ENCODE measurements at regions not wholly inside any gene's neighbourhood (a gene's known extent, or its start where the extent isn't known, plus 50 kb on each side); places are given as distances from the start of the nearest gene placed in this dataset.

DNA sequence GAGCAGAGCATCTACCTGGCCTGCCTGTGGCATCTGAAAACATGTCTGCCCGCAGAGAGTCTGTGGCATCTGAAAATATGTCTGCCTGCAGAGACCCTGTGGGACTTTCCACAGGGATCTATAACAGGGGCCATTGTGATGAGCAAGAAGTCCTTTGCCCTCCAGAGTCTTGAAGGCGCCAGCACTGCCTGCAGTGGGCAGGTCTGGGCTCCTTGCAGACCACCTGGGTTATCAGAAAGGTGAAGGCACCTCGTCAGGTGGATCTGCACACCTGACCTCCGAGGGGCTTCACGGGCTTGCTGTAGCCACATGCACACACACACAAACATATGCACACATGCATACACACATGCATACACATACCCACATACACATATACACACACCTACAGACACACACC lies 189.5 kb upstream of the HDAC4 start:
- Histone ChIP-seq H3K27me3 (peaks cover 0 to 17% (median 2%) of the 10 kb centered on the region in 9 donors), H3K9me3 (no peaks in the 10 kb centered on the region), H3K27ac (no peak overlapping the region), H3K36me3 (no peaks in the 10 kb centered on the region), H3K4me1 (no peaks in the 10 kb centered on the region), H3K4me3 (no peak overlapping the region)
- intact Hi-C loops (cut with DNase I): no loop called here
- no peak for TF ChIP-seq POLR2A (IDR thresholded peaks at IDR 0.05)
- TF ChIP-seq, protein P1, sequence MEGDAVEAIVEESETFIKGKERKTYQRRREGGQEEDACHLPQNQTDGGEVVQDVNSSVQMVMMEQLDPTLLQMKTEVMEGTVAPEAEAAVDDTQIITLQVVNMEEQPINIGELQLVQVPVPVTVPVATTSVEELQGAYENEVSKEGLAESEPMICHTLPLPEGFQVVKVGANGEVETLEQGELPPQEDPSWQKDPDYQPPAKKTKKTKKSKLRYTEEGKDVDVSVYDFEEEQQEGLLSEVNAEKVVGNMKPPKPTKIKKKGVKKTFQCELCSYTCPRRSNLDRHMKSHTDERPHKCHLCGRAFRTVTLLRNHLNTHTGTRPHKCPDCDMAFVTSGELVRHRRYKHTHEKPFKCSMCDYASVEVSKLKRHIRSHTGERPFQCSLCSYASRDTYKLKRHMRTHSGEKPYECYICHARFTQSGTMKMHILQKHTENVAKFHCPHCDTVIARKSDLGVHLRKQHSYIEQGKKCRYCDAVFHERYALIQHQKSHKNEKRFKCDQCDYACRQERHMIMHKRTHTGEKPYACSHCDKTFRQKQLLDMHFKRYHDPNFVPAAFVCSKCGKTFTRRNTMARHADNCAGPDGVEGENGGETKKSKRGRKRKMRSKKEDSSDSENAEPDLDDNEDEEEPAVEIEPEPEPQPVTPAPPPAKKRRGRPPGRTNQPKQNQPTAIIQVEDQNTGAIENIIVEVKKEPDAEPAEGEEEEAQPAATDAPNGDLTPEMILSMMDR (IDR thresholded peaks at IDR 0.05): no peak
- WGBS, 4 donors: 81 to 96% (median 90%) methylated on average over 3 to 5 of the region's 5 CpGs
- DNase-seq (peak in 1 of 5 donors; percentile 8), ATAC-seq (no peak)

DNA sequence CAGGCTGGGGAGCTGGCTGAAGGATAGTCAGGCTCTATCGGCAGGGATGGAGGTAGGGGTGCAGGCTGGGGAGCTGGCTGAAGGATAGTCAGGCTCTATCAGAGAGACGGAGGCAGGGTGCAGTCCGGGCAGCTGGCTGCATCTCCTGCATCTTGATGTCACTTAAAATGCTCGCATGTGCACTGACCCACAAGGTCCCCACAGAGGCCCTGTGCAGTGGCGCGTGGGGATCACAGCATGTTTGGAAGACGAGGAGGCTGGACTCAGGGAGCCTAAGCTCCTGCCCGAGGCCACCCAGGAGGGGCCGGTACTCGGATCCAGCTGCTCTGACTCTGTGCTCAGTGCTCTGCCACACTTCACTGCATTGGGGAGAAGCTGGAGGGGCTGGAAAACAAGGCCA lies 189.0 kb upstream of the HDAC4 start:
- Histone ChIP-seq H3K4me1 (no peaks in the 10 kb centered on the region), H3K4me3 (no peak overlapping the region), H3K27ac (no peak overlapping the region), H3K9me3 (no peaks in the 10 kb centered on the region), H3K27me3 (peaks cover 0 to 22% (median 6%) of the 10 kb centered on the region in 9 donors), H3K36me3 (no peaks in the 10 kb centered on the region)
- peak in 1 of 5 donors; percentile 49 for DNase-seq
- TF ChIP-seq POLR2A (IDR thresholded peaks at IDR 0.05): no peak
- TF ChIP-seq, protein P1 (IDR thresholded peaks at IDR 0.05): no peak
- 73 to 88% (median 79%) methylated on average over 1 to 10 of the region's 10 CpGs for WGBS, 4 donors
- intact Hi-C loops (cut with DNase I): no loop called here
- no peak for ATAC-seq

DNA sequence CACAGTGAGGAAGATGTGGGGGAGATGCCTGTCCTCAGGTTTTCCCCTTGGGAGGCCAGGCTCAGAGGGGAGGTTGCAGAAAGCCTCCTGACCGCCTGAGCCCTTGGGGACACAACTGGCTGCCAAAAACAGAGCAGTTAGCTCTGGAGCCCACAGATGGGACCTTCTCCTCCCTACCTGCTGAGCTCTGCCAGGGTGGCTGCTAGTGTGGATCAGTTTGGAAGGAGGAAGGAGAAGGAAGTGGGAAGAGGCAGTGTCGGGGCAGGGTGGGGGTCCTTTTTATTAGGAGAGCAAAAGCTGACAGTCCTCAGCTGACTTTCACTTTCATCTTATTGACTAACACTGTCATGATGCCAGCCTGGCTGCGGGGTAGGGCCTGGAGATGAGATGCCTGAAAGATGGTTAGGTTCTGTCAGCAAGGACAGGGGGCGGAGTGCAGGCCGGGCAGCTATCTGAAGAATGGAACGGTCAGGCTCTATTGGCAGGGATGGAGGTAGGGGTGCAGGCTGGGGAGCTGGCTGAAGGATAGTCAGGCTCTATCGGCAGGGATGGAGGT lies 188.5 kb upstream of the HDAC4 start:
- intact Hi-C loops (cut with DNase I): no loop called here
- 67 to 76% (median 72%) methylated on average over 7 of the region's 7 CpGs for WGBS, 4 donors
- DNase-seq (peak in 1 of 5 donors; percentile 25), ATAC-seq (no peak)
- Histone ChIP-seq H3K4me3 (no peak overlapping the region), H3K4me1 (no peaks in the 10 kb centered on the region), H3K36me3 (no peaks in the 10 kb centered on the region), H3K27ac (no peak overlapping the region), H3K9me3 (no peaks in the 10 kb centered on the region), H3K27me3 (peaks cover 0 to 26% (median 7%) of the 10 kb centered on the region in 9 donors)
- no peak for TF ChIP-seq POLR2A (IDR thresholded peaks at IDR 0.05)
- TF ChIP-seq, protein P1 (IDR thresholded peaks at IDR 0.05): no peak

DNA sequence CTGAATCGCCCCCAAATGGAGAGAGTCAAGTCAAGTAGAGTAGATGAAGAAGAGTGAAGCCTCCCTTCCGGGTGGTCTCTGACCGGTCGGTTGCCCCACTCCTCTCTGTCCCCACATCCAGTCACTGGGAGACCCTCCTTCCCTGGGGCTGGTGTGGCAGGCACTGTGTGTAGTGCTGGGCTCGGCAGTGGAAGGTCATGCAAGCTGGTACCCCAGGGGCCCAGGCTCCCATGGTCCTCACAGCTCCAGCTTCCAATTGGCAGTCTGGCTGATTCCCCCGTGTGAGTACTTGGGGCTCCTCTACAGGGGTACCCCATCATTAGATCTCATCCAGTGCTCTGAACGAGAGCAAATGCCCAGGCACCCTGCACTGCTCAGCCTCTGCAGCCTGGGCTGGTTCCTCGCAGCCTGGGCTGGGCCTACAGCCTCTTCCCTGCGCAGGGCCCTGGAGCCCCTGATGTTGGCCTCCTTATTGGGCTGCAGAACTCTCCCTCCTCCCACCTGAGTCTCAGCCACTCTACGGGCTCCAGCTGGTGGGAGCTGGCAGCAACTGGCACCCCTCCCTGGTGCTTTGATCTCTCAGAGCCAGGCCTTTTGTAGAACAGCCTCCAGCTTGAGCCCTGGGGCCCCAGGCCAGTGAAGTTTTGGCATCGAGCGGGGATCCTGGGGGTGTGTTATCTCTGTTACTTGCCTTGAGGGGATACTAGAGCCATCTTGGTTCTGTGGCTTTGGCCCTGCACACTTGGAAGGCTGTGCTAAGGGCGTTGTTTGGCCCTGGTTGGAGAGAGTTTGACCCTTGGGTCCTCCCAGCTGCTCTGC lies 187.8 kb upstream of the HDAC4 start:
- 82 to 85% (median 85%) methylated on average over 13 of the region's 13 CpGs for WGBS, 4 donors
- Histone ChIP-seq H3K36me3 (no peaks in the 10 kb centered on the region), H3K4me3 (no peak overlapping the region), H3K4me1 (no peaks in the 10 kb centered on the region), H3K27ac (no peak overlapping the region), H3K27me3 (peaks cover 0 to 32% (median 7%) of the 10 kb centered on the region in 9 donors), H3K9me3 (no peaks in the 10 kb centered on the region)
- intact Hi-C loops (cut with DNase I): no loop called here
- ATAC-seq (no peak), DNase-seq (peak in 2 of 5 donors; percentile 6 to 39)
- TF ChIP-seq POLR2A (IDR thresholded peaks at IDR 0.05): no peak
- TF ChIP-seq, protein P1 (IDR thresholded peaks at IDR 0.05): no peak
